Peyer's patch (tissue), 4 donors: ENCODE measurements at regions not wholly inside any gene's neighbourhood (a gene's known extent, or its start where the extent isn't known, plus 50 kb on each side); places are given as distances from the start of the nearest gene placed in this dataset.
"Not testable (repeated sequence)": the region's sequence is repeated elsewhere in the genome, so short reads cannot be mapped to it uniquely, and the experiment has no call there.

Source experiments
- POLR2A ChIP-seq, 2 donors: fragments of 450-650 bp; IDR thresholded peaks; one replicate each; pipeline ENCODE4 v1.5.1; 2017; ENCODE audit warnings: antibody characterized with exemption in 2 of 2, mild to moderate bottlenecking in 2 of 2, moderate library complexity in 2 of 2
- TF ChIP-seq, protein P1 (sequence below), 6 experiments: fragments of 450-650 bp in 4 of 6; fragments of 200-600 bp in 2 of 6; sonication (generic) in 1 of 6; IDR thresholded peaks; one replicate each; pipeline ENCODE4 v1.5.1; 2017 to 2019; ENCODE audit warnings: antibody characterized with exemption in 6 of 6, mild to moderate bottlenecking in 3 of 6, moderate library complexity in 1 of 6

GRCh38 chr1:219070395-219070794 lies 103.3 kb upstream of the LYPLAL1 start:
- not testable (repeated sequence) for TF ChIP-seq POLR2A (IDR thresholded peaks at IDR 0.05)
- TF ChIP-seq, protein P1, sequence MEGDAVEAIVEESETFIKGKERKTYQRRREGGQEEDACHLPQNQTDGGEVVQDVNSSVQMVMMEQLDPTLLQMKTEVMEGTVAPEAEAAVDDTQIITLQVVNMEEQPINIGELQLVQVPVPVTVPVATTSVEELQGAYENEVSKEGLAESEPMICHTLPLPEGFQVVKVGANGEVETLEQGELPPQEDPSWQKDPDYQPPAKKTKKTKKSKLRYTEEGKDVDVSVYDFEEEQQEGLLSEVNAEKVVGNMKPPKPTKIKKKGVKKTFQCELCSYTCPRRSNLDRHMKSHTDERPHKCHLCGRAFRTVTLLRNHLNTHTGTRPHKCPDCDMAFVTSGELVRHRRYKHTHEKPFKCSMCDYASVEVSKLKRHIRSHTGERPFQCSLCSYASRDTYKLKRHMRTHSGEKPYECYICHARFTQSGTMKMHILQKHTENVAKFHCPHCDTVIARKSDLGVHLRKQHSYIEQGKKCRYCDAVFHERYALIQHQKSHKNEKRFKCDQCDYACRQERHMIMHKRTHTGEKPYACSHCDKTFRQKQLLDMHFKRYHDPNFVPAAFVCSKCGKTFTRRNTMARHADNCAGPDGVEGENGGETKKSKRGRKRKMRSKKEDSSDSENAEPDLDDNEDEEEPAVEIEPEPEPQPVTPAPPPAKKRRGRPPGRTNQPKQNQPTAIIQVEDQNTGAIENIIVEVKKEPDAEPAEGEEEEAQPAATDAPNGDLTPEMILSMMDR (IDR thresholded peaks at IDR 0.05) = not testable (repeated sequence)
